ENCODE measurements at regions not wholly inside any gene's neighbourhood (a gene's known extent, or its start where the extent isn't known, plus 50 kb on each side); places are given as distances from the start of the nearest gene placed in this dataset.
"Not testable (repeated sequence)": the region's sequence is repeated elsewhere in the genome, so short reads cannot be mapped to it uniquely, and the experiment has no call there.

DNA sequence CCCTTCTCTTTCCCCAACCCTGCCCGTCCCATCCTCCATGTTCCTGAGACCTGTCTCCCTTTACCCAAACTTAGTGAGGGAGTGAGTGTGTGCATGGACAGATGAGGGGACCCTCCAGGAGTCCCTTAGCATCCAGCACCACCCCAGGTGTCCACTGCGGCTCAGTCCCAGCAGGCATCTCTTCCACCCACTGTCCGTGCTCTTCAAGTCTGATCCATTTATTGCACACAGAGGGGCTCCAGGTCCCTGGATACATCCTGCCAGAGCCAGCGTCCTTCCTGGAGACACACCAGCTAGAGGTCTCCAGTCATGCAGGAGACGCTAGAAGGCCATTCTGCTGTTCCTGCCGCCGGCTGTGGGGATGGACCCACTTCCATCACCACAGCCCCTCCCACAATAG is 239.2 kb downstream of the ADGRD1 start:
- no peak for DNase-seq (ENCODE audit: low read depth in 2 of 2)

DNA sequence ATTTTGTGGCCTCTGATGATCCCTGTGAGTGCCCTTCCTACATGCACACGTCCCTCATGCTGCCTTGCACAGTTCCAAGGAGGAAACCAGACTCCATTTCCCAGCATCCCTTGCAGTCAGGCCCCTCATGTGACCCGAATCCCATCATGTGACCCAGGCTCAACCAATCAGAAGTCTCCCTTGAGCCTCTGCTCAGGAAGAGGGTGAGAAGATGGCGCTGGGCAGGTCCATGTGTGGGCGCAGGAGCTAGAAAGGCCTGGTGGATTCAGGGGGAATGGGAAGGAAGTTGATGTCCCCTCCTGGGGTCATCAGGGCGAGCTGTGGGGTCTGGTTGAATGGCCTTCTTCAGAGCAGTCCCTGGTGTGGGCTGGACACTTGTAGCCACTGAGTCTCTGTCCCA is 240.5 kb downstream of the ADGRD1 start:
- DNase-seq (ENCODE audit: low read depth in 2 of 2), result no peak

DNA sequence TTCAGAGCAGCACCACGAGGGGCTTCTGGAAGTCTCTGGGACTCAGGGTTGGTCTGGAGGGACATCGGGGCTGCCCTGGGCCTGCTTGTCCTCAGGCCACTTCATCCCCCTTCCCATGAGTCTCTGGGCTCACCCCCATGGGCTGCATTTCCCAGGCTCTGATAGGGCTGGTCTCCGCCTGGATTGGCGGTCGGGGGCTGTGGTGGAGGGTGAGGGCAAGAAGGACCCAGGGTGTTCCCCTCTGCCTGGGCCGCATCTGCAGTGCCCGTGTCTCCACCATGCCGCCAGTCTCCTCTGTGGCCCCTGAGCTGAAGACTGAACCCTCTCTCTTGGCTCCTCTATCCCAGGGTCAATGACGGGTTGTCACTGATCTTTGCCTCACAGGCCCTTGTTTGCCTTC is 242.1 kb downstream of the ADGRD1 start:
- DNase-seq (ENCODE audit: low read depth in 2 of 2), result no peak

DNA sequence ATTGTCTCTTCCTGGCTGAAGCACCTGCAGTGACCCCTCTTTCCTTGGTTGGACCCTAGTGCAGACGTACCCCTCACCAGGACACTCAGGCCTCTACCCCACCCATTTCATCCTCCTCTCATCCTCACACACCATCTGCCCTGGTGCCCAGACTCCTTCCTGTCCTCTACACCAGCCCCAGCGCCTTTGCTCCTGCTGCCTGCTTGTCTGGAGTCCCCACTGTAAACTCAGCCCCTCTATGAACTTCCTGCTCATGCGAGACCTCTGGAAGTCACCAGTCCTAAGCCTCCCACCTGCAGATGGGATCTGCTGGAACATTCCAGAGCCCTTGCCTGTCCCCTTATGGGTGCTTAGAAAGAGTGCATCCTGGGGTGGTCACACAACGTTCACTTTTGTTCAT is 242.5 kb downstream of the ADGRD1 start:
- DNase-seq (ENCODE audit: low read depth in 2 of 2), result no peak

DNA sequence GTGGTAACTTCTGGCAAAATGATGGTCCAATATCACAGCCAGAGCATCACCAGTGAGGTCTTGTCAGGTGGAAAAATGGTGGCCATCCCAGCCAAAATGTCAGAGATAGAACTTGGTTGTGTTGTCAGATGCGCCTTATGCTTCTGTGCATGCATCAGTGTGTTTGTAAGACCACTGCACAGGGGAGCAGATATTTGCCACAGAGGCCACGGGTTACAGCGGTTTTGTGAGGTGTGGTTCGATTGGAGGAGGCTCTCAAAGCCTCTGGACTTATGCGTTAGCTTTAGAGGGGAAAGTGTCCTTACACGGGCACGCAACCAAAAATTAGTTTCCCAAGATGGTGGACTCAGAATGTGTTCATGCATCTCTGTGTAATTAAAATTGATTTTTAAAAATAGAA is 243.8 kb downstream of the ADGRD1 start:
- no peak for DNase-seq (ENCODE audit: low read depth in 2 of 2)

DNA sequence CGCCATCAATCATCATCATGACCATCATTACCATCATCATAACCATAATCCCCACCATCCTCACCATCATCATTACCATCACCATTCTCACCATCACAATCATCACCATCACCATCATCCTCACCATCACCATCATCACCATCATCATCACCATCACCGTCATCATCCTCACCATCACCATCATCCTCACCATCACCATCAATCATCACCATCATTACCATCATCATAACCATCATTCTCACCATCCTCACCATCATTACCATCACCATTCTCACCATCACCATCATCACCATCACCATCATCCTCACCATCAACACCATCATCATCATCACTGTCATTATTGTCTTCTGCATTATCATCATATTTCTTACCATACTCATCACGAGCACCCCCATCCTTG is 245.5 kb downstream of the ADGRD1 start:
- DNase-seq (ENCODE audit: low read depth in 2 of 2), result no peak

DNA sequence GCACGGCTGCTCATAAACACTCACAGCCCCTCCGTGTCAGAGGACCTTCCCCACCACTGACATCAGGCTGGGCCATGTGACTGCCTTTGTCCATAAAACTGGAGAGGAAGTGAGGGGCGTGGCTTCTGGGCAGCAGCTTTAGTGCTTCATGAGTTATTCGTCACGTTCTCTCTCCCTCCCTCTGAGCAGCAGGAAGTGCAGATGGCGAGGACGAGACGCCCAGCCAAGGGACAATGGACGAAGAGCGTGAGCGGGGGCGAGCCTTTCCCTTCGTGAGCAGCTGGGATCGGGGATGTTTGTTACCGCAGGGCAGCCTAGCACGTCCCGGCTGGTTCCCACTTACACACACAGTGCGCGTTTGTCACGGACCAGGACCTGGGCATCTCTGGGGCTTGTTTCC is 248.2 kb downstream of the ADGRD1 start:
- not testable (repeated sequence) for DNase-seq (ENCODE audit: low read depth in 2 of 2)

- DNase-seq (ENCODE audit: low read depth in 2 of 2), result no peak
Observed at GRCh38 chr12:131202592-131203378, 249.1 kb downstream of the ADGRD1 start.

DNA sequence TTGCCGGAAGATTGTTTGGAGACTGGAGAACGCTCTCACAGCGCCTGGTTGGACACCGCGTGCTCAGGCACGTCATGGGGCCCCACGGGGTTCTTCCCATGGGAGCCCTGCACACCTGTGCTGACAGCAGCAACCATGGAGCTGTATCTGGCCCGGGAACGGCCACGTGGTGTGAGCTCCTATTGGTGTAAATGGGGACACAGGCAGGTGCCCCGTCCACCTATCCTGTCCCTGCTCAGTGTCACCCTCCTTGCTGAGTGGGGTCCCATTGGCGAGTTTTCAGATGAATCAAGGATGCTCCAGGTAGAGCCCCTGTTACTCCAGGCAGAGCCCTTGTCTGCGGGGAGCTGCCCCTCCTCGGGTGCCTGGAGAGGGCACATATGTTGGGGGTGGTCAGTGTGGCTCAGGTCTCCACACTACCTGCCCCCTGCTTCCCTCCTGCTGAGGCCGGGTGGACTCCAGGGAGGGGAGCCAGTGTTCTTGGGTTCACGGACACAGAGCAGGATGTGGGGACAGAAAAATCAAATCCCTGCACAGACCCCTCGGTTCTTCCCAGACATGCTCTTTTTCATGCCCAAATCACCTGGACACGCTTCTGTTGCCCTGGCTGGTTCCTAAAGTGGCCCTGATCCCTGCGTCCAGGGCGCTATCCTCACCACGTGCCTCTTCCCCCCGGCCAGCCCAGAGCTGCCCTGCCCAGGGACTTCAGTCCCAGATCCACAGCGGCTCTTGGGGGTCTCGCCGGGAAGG is 250.1 kb downstream of the ADGRD1 start:
- no peak for DNase-seq (ENCODE audit: low read depth in 2 of 2)

DNA sequence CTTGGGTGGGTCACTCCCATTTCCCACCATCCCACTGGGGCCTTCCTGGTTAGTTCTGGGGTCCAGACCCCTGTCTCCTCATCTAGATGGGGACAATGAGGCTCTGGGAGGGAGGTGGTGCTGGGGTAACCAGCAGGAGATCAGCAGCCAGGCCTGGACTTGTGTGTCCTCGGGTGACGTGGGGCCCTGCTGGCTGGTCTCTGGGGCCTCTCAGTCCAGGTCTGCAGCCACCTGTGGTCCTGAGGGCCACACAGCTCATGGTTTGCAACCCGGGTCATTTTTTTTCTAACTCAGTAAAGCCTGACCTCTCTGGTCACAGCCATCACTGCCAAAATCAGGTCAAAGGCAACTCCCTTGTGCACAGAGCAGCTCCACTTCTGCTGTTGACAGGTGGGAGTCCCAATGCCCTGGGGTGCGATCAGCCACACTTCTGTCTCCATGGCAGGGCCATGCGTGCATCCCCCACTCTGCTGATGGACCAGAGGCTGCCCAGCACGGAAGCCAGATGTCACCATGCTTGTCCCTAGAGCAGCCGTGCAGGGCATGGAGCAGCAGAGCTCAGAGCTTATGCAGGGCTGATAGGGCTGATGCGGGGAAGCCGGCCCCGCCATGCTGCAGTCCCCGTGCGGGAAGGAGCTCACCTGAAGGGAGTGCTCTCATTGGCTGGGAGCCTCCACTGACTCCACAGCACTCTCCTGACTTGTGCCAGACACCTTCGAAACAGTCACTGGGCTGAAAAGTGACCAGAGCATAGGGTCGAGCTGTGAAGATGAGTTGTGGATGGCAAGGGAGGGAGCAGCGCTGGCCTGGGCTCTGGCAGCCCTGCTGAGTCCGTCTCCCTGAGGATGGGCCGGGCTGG is 250.9 kb downstream of the ADGRD1 start:
- DNase-seq (ENCODE audit: low read depth in 2 of 2), result no peak

DNA sequence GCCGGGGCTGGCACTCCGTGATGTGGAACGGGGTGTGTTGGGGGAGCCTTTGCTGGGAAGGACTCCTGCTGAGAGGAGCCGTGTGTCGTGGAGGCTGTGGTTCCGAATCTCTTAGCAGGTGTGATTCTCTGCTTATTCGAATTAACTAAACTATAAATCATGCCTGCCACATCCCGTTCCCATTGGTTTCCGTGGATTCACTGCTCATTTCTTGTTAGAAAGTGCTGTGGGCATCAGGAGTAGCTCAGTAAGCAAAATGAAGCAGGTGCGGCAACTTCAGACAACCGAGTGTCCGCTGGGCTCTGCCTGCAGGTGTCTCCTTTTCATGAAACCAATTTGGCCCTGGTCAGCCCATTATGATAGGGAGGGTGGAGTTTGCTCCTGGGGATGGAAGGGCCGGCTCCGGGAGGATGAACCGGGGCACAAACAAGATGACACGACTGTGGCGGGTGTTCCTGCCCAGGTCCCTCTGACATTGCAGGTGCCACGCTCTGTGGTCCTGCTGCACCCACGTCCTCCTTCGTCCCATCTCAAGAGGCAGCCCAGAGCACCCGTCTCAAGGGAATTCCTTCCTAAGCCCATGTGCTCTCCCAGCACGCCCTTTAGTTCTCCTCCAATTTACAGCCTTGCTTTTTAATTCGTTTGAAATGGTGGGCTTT is 251.7 kb downstream of the ADGRD1 start:
- DNase-seq (ENCODE audit: low read depth in 2 of 2), result not testable (repeated sequence)

- DNase-seq (ENCODE audit: low read depth in 2 of 2), result not testable (repeated sequence)
Observed at GRCh38 chr12:131206630-131207299, 253.1 kb downstream of the ADGRD1 start.

GRCh38 chr12:131207300-131207660 is 253.6 kb downstream of the ADGRD1 start:
- DNase-seq (ENCODE audit: low read depth in 2 of 2), result not testable (repeated sequence)

- not testable (repeated sequence) for DNase-seq (ENCODE audit: low read depth in 2 of 2)
Observed at GRCh38 chr12:131207841-131208240, 254.1 kb downstream of the ADGRD1 start.

DNA sequence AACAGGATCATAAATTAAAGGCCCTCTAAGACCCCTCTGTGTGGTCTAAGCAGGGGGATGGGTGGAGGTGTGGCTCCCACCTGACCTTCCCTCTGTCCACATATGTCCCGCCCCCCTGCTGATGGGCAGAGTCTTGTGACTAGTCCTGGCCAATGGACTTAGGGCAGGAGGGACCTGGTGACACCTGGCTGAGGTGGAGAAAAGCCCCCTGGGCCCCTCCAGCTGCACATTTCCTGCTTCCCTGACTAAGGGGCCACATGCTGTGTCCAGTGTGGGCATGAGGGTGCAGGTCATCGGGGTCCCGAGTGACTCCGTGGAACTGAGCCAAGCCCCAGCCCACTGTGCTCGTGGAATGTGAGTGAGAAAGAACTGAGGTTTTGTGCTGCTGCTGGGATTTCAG is 254.7 kb downstream of the ADGRD1 start:
- DNase-seq (ENCODE audit: low read depth in 2 of 2), result no peak

DNA sequence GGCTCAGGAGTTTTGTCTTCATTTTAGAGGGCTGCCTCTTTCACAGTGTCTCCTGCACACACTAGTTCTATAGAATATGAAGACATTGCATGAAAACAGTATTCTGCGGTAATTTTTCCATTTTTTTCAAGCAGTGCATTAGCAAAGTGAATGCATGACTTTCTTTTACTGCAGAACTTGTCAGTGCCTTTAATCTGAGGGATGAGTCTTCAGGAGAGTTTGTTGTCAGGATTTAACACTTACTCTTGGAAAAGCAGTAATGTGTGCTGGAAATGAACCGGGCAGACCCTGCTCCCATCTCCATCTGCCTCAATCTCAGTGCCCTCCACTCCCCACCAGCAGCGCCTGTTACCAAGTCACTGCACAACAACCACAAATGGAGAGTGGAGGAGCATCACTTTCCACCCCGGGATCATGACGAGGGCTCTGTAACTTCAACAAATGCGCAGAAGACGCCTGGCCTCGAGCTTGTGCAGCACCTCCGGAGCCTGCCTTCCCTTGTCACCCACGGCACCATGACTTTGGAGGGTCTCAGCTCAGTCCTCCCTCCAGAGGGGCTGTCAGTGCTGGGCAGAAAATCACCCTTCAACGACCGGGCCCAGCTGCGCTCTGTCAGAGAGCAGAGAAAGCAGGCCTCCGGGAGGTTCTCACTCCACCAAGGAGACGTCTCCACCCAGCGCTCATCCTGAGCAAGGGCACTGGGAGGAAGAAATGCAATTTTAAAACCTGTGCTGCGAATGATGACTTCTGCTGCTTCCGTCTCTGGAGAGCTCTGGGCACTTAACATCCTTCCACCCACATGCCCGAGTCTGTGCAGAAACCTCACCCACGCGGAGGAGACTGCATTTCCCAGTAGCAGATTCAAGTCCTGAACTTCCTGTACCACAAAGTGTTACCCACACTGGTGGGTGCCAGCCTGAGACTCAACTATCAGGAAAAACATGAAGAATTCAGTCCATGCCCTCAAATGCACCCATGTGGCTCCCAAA is 255.7 kb downstream of the ADGRD1 start:
- no peak for DNase-seq (ENCODE audit: low read depth in 2 of 2)

- no peak for DNase-seq (ENCODE audit: low read depth in 2 of 2)
Observed at GRCh38 chr12:131210506-131211339, 257.0 kb downstream of the ADGRD1 start.

- DNase-seq (ENCODE audit: low read depth in 2 of 2), result no peak
Observed at GRCh38 chr12:131211340-131211938, 257.7 kb downstream of the ADGRD1 start.

All from activated CD4-positive, alpha-beta T cell treated with anti-CD3 and anti-CD28 coated beads for 24 hours (primary cell).